Ishikawa (cell line): ENCODE measurements at regions not wholly inside any gene's neighbourhood (a gene's known extent, or its start where the extent isn't known, plus 50 kb on each side); places are given as distances from the start of the nearest gene placed in this dataset.

Experiments used
- CEBPB ChIP-seq: IDR thresholded peaks from 2 replicates; pipeline ENCODE4 v1.6.1; 2012
- CREB1 ChIP-seq: IDR thresholded peaks from 2 replicates; pipeline ENCODE4 v1.6.1; 2012; ENCODE audit warnings: low read depth
- EGR1 ChIP-seq: IDR thresholded peaks from 2 replicates; pipeline ENCODE4 v1.6.1; 2012
- EP300 ChIP-seq: IDR thresholded peaks from 2 replicates; pipeline ENCODE4 v1.6.1; 2012; ENCODE audit warnings: borderline replicate concordance
- FOXM1 ChIP-seq: IDR thresholded peaks from 2 replicates; pipeline ENCODE4 v1.6.1; 2012; ENCODE audit warnings: low read depth, borderline replicate concordance
- NFIC ChIP-seq: IDR thresholded peaks from 2 replicates; pipeline ENCODE4 v1.6.1; 2012
- RAD21 ChIP-seq: IDR thresholded peaks from 2 replicates; pipeline ENCODE4 v1.6.1; 2012; ENCODE audit warnings: low read depth
- TAF1 ChIP-seq: IDR thresholded peaks from 2 replicates; pipeline ENCODE4 v1.6.1; 2012; ENCODE audit warnings: low read depth, mild to moderate bottlenecking
- TCF12 ChIP-seq: IDR thresholded peaks from 2 replicates; pipeline ENCODE4 v1.6.1; 2012; ENCODE audit warnings: low read depth
- TEAD4 ChIP-seq: IDR thresholded peaks from 2 replicates; pipeline ENCODE4 v1.6.1; 2012
- YY1 ChIP-seq: IDR thresholded peaks from 2 replicates; pipeline ENCODE4 v1.6.1; 2012; ENCODE audit warnings: low read depth
- ZBTB7A ChIP-seq: IDR thresholded peaks from 2 replicates; pipeline ENCODE4 v1.6.1; 2012; ENCODE audit warnings: low read depth
- TF ChIP-seq, protein P1 (sequence below): IDR thresholded peaks from 2 replicates; pipeline ENCODE4 v1.6.1; 2012
- TF ChIP-seq, protein P2 (sequence below): IDR thresholded peaks from 2 replicates; pipeline ENCODE4 v1.6.1; 2012; ENCODE audit warnings: low read depth, mild to moderate bottlenecking
- TF ChIP-seq, protein P3 (sequence below): IDR thresholded peaks from 2 replicates; pipeline ENCODE4 v1.6.1; 2012

DNA sequence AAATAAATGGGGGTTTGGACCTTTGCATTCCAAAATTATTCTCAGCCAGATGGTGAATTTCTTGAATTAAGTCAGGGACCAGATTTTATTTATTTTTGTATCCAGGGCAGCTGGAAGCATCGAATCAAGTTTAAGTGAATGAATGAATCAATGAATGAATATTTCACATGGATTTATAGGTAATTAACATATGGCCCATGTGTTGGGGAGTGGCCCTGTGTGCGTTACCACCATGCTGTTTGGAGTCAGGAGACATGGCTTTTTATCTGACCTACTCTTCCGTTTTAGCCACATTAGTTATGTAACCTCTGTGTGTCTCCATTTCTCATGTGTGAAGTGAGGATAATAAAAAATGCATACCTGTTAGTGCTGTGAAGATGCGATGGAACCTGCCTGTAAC, 213.5 kb downstream of the CDH26 start:
- TF ChIP-seq TEAD4, result no peak
- TF ChIP-seq, protein P1, sequence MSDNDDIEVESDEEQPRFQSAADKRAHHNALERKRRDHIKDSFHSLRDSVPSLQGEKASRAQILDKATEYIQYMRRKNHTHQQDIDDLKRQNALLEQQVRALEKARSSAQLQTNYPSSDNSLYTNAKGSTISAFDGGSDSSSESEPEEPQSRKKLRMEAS, result no peak
- no peak for TF ChIP-seq FOXM1
- TF ChIP-seq, protein P2, sequence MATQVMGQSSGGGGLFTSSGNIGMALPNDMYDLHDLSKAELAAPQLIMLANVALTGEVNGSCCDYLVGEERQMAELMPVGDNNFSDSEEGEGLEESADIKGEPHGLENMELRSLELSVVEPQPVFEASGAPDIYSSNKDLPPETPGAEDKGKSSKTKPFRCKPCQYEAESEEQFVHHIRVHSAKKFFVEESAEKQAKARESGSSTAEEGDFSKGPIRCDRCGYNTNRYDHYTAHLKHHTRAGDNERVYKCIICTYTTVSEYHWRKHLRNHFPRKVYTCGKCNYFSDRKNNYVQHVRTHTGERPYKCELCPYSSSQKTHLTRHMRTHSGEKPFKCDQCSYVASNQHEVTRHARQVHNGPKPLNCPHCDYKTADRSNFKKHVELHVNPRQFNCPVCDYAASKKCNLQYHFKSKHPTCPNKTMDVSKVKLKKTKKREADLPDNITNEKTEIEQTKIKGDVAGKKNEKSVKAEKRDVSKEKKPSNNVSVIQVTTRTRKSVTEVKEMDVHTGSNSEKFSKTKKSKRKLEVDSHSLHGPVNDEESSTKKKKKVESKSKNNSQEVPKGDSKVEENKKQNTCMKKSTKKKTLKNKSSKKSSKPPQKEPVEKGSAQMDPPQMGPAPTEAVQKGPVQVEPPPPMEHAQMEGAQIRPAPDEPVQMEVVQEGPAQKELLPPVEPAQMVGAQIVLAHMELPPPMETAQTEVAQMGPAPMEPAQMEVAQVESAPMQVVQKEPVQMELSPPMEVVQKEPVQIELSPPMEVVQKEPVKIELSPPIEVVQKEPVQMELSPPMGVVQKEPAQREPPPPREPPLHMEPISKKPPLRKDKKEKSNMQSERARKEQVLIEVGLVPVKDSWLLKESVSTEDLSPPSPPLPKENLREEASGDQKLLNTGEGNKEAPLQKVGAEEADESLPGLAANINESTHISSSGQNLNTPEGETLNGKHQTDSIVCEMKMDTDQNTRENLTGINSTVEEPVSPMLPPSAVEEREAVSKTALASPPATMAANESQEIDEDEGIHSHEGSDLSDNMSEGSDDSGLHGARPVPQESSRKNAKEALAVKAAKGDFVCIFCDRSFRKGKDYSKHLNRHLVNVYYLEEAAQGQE, result no peak
- no peak for TF ChIP-seq EP300
- TF ChIP-seq, protein P3, sequence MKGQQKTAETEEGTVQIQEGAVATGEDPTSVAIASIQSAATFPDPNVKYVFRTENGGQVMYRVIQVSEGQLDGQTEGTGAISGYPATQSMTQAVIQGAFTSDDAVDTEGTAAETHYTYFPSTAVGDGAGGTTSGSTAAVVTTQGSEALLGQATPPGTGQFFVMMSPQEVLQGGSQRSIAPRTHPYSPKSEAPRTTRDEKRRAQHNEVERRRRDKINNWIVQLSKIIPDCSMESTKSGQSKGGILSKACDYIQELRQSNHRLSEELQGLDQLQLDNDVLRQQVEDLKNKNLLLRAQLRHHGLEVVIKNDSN, result no peak
- TF ChIP-seq CREB1, result no peak
- no peak for TF ChIP-seq TAF1
- TF ChIP-seq TCF12, result no peak
- TF ChIP-seq CEBPB, result no peak
- no peak for TF ChIP-seq YY1
- no peak for TF ChIP-seq NFIC
- no peak for TF ChIP-seq EGR1
- no peak for TF ChIP-seq RAD21

DNA sequence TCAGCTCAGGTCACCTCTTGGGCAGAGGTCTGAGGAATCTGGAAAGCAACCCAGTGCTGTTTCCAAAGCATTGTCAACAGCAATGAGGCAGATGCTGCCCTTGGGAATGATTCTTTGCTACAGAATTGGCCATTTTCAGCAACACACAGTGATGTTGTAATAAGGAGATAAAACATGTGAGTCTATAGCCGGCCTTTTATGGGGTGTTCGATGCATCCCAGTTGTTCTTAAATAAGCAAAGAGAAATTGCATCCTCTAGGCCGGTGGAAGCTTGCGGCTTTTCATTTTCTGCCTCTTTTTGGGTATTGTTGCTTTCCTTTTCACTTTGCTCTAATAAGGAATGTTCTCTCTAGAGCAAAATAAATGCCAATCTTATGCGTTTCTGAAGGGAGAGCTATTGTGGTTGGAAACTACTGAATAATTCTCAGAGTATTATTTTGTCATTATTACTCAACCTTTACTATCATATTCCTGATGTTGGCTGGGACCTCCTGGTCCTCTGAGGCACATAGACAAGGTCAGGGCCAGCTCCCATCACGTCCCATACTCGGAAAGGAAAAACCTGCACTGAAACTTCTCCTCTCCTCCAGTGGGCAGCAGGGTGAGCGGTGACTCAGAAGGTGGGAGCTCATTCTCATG, 214.2 kb downstream of the CDH26 start:
- TF ChIP-seq TAF1, result no peak
- TF ChIP-seq CEBPB, result no peak
- TF ChIP-seq TEAD4, result no peak
- TF ChIP-seq FOXM1, result no peak
- no peak for TF ChIP-seq RAD21
- no peak for TF ChIP-seq YY1
- TF ChIP-seq CREB1, result no peak
- TF ChIP-seq EP300, result no peak
- no peak for TF ChIP-seq EGR1
- TF ChIP-seq ZBTB7A, result no peak
- TF ChIP-seq, protein P1, result no peak
- TF ChIP-seq, protein P3, result no peak
- TF ChIP-seq, protein P2, result no peak
- TF ChIP-seq NFIC, result no peak

DNA sequence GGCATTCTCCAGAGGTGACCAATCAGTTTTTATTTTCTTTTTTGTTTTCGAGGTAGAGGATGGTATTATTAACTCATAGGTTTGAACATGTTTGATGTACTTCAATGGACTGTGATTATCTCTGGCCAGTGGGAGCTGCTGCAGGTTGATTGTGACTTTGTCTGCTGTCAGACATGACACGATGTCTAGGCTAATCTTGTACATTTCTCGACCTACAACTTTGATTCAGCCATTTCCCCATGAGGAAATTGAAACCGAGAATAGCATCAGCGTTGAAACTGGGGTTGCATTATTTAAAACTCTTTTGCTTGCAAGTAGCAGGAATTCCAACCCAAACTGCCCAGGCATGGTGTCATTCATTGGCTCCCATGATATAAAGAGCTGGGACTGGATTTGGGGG, 218.9 kb downstream of the CDH26 start:
- TF ChIP-seq CEBPB (no peak), ZBTB7A (no peak), TAF1 (no peak), EP300 (no peak), FOXM1 (no peak), NFIC (no peak), TEAD4 (no peak), EGR1 (no peak), YY1 (no peak)
- TF ChIP-seq, protein P1, result no peak
- TF ChIP-seq, protein P3, result no peak

DNA sequence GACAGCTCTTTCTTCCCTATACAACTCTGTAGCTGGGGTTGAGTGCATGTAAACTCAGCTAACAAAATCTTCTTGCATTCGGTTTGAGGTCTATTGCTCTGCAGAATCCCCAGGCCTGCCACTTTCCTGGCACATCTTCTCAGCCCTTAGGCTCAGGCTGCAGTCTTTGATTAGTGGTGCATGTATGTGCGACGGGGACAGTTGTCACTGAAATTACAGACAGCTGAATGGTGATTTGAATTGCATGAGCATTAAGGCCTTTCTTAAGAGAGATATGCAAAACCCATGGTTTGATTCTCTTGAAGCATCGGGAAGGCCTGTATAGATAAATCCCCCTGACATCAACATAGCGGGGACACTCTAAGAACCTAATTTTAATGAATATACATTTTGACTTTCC, 222.8 kb downstream of the CDH26 start:
- TF ChIP-seq FOXM1 (no peak), TAF1 (no peak), EP300 (no peak)

DNA sequence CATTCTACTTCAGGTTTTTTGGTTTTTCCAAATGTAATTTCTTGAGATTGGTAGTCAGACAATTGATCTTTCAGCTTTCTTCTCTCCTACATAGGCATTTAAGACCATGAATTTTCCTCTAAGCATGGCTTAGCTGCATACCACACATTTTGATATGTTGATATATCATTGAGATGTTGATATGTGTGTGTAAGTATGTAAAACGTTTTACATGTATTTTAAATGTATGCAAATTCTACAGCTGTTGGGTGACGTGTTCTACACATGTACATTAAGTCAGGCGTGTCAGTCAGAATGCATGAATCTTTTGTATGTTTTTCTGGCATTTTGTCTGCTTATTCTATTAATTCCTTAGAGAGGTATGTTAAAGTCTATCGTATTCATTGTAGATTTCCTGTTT, 228.2 kb downstream of the CDH26 start:
- TF ChIP-seq ZBTB7A, result no peak
- TF ChIP-seq FOXM1, result no peak
- TF ChIP-seq CEBPB, result no peak
- TF ChIP-seq TCF12, result no peak
- TF ChIP-seq YY1, result no peak
- no peak for TF ChIP-seq CREB1

DNA sequence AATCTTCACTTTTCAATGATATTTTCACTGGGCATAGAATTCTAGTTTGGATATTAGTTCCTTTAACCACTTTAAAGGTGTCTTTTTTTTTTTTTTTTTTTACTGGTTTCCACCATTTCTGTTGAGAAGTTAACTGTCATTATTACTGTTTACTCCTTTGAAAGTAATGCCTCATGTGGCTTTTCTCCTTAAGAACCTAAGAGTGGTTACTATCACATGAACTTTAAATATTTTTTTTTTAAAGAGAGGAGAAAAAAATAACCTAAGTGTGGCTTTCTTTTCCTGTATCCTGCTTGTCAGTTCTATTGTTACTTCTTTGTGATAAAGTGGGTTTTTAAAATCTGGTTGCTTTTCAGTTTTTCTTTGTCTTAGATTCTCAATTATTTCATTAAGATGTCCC, 229.5 kb downstream of the CDH26 start:
- TF ChIP-seq, protein P1, result no peak
- TF ChIP-seq TEAD4, result no peak
- TF ChIP-seq FOXM1, result no peak
- no peak for TF ChIP-seq RAD21
- TF ChIP-seq TAF1, result no peak
- TF ChIP-seq, protein P2, result no peak
- TF ChIP-seq CEBPB, result no peak
